HL-60 (cell line): ENCODE measurements at regions not wholly inside any gene's neighbourhood (a gene's known extent, or its start where the extent isn't known, plus 50 kb on each side); places are given as distances from the start of the nearest gene placed in this dataset.

Experiments
- DNase-seq, 2 experiments: peaks; one replicate each; pipeline ENCODE4 v3.0.0-alpha.2; 2010 to 2020; ENCODE audit warnings: low read depth in 1 of 2, low spot score in 1 of 2
- H3K27ac ChIP-seq: fragments of 250-450 bp; sonication (Bioruptor Pico); replicated peaks from 2 replicates; pipeline ENCODE4 v1.5.1; 2020; ENCODE audit warnings: mild to moderate bottlenecking, moderate library complexity
- H3K27me3 ChIP-seq: fragments of 250-450 bp; sonication (Bioruptor Pico); 2 replicates; pipeline ENCODE4 v1.5.1; 2021; ENCODE audit warnings: mild to moderate bottlenecking, moderate library complexity; ENCODE audit not compliant: insufficient read depth, poor library complexity, severe bottlenecking
- H3K4me3 ChIP-seq: replicated peaks from 2 replicates; pipeline ENCODE4 v1.5.1; 2011; ENCODE audit warnings: mild to moderate bottlenecking, control low read depth, low read length; ENCODE audit not compliant: insufficient read depth
- GABPA ChIP-seq: IDR thresholded peaks from 2 replicates; pipeline ENCODE4 v1.6.1; 2012; ENCODE audit warnings: low read depth
- POLR2AphosphoS5 ChIP-seq: IDR thresholded peaks from 2 replicates; pipeline ENCODE4 v1.6.1; 2012; ENCODE audit warnings: low read depth
- SPI1 ChIP-seq: IDR thresholded peaks from 2 replicates; pipeline ENCODE4 v1.6.1; 2012; ENCODE audit warnings: low read depth, mild to moderate bottlenecking, borderline replicate concordance
- TF ChIP-seq, protein P1 (sequence below): IDR thresholded peaks from 2 replicates; pipeline ENCODE4 v1.6.1; 2012; ENCODE audit warnings: low read depth; ENCODE audit not compliant: insufficient replicate concordance
- TF ChIP-seq, protein P2 (sequence below): IDR thresholded peaks from one replicate; pipeline ENCODE4 v1.5.1; 2011; ENCODE audit warnings: low read length, control low read depth, inconsistent platforms; ENCODE audit not compliant: insufficient read depth

DNA sequence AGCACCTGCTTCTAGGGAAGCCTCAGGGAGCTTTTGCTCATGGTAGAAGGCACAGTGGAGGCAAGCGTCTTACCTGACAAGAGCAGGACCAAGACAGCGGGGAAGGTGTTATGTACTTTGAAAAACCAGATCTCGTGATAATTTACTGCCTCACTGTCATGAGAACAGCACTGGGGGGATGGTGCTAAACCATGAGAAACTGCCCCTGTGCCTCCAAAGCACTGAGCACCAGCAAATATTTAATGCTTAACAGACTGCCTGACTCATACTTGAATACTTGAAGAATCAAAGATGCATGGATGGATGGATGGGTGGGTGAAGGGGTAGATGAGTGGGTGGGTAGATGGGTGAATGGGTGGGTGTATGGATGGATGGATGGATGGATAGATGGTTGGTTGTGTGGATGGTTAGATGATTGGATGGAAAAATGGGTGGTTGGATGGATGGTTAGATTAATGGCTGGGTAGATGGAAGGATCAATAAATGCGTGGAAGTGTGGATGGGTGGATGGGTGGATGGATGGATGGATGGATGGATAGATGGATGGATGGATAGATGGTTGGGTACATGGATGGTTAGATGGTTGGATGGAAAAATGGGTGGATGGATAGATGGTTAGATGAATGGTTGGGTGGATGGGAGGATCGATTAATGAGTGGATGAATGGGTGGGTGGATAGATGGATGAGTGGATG is 101.1 kb upstream of the IPO5 start:
- no peak for DNase-seq
- TF ChIP-seq POLR2AphosphoS5, result no peak
- TF ChIP-seq, protein P1, sequence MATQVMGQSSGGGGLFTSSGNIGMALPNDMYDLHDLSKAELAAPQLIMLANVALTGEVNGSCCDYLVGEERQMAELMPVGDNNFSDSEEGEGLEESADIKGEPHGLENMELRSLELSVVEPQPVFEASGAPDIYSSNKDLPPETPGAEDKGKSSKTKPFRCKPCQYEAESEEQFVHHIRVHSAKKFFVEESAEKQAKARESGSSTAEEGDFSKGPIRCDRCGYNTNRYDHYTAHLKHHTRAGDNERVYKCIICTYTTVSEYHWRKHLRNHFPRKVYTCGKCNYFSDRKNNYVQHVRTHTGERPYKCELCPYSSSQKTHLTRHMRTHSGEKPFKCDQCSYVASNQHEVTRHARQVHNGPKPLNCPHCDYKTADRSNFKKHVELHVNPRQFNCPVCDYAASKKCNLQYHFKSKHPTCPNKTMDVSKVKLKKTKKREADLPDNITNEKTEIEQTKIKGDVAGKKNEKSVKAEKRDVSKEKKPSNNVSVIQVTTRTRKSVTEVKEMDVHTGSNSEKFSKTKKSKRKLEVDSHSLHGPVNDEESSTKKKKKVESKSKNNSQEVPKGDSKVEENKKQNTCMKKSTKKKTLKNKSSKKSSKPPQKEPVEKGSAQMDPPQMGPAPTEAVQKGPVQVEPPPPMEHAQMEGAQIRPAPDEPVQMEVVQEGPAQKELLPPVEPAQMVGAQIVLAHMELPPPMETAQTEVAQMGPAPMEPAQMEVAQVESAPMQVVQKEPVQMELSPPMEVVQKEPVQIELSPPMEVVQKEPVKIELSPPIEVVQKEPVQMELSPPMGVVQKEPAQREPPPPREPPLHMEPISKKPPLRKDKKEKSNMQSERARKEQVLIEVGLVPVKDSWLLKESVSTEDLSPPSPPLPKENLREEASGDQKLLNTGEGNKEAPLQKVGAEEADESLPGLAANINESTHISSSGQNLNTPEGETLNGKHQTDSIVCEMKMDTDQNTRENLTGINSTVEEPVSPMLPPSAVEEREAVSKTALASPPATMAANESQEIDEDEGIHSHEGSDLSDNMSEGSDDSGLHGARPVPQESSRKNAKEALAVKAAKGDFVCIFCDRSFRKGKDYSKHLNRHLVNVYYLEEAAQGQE, result no peak
- no peak for TF ChIP-seq SPI1
- no peak for TF ChIP-seq GABPA
- TF ChIP-seq, protein P2, sequence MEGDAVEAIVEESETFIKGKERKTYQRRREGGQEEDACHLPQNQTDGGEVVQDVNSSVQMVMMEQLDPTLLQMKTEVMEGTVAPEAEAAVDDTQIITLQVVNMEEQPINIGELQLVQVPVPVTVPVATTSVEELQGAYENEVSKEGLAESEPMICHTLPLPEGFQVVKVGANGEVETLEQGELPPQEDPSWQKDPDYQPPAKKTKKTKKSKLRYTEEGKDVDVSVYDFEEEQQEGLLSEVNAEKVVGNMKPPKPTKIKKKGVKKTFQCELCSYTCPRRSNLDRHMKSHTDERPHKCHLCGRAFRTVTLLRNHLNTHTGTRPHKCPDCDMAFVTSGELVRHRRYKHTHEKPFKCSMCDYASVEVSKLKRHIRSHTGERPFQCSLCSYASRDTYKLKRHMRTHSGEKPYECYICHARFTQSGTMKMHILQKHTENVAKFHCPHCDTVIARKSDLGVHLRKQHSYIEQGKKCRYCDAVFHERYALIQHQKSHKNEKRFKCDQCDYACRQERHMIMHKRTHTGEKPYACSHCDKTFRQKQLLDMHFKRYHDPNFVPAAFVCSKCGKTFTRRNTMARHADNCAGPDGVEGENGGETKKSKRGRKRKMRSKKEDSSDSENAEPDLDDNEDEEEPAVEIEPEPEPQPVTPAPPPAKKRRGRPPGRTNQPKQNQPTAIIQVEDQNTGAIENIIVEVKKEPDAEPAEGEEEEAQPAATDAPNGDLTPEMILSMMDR, result no peak
- H3K27ac ChIP-seq, result no peak overlapping the region
- H3K27me3 ChIP-seq, result peaks cover 3% of the 10 kb centered on the region
- H3K4me3 ChIP-seq, result no peak overlapping the region

DNA sequence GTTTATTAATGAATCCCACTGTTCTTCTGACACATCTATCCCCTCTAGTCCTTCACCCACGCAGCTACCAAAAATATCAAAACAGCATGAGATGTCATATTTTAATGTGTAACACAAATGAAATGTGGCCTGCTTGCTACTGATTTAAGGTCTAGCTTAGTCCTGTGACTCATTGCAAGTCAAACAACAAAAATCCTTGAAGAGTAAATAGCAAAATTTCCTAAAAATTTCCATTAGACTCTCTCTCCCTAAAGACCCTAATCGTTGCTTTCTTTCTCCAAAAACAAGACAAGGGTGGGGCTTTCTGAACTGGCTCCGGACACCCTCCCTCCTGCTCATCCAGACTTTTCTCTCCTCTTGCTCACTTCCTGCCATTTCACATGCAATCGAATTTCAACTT is 99.9 kb upstream of the IPO5 start:
- no peak for DNase-seq
- Histone ChIP-seq H3K4me3 (no peak overlapping the region), H3K27ac (no peak overlapping the region), H3K27me3 (peaks cover 3% of the 10 kb centered on the region)
- TF ChIP-seq GABPA (no peak), SPI1 (no peak)

DNA sequence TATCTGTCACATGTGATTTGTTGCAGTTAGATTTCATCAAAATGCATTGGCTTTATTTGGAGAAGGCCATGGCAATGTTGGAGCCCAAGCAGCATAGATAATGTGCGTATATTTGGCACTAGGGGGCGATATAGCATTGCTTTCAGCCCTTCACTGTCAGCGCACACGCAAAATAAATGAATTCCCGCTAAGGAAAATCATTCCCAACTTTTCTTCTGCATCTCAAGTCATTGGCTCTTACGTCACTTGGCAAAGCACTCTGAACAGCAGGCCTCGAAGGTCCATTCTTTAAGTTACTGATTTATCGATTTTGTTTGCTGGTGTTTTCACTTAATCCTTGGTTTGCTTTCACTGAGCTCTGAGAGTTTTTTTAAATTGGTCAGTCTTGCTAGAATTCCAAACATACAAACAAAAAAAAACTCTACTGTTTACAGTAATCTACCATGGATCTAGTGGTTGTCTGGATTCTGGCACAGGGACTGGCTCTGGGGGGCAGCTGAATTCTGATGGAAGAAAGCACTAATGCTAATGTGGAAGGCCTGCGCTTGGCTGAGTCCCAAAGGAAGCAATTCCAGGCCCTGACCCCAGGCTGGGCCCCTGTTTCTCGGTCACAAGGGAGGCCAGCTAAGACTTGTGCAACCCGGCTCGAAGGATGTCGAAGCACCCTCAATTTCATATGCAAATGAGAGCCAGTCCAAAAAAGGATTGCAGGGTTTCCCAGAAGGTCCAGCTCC is 97.7 kb upstream of the IPO5 start:
- no peak overlapping the region for H3K4me3 ChIP-seq
- H3K27ac ChIP-seq, result no peak overlapping the region
- TF ChIP-seq, protein P2, result peak; percentile 46
- TF ChIP-seq GABPA, result no peak
- DNase-seq, result peak; percentile 15 to 46
- no peaks in the 10 kb centered on the region for H3K27me3 ChIP-seq

DNA sequence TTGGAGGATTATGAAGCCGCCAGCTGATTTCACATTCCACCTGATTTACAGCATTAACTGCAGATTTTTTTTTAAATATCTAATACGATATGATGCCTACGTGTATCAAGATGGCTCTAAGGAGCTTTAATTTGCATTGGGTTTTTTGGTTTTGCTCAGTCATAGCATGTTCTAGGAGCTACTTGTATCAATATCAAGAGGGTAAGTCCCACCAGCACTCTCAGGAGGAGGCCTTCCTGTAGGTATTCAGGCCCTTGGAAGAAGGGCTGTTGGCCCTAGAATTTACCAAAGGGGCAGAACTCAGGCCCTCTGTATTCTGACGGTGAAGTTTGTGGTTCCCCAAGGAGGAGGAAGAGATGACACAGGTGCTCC is 97.2 kb upstream of the IPO5 start:
- Histone ChIP-seq H3K4me3 (no peak overlapping the region), H3K27ac (no peak overlapping the region), H3K27me3 (no peaks in the 10 kb centered on the region)
- TF ChIP-seq, protein P2, result no peak
- TF ChIP-seq SPI1 (no peak), POLR2AphosphoS5 (no peak), GABPA (no peak)
- TF ChIP-seq, protein P1, result no peak
- no peak for DNase-seq
